Esophagus muscularis mucosa (tissue), 4 donors: ENCODE measurements at regions not wholly inside any gene's neighbourhood (a gene's known extent, or its start where the extent isn't known, plus 50 kb on each side); places are given as distances from the start of the nearest gene placed in this dataset.

Experiments
- DNase-seq: peaks from one replicate; pipeline ENCODE4 v3.0.0-alpha.2; 2017; ENCODE audit errors: extremely low spot score
- H3K27ac ChIP-seq, 4 donors: fragments of 200-600 bp; sonication (generic); replicated peaks in 1 of 4; 1 replicate in 3 of 4; 2 replicates in 1 of 4; pipeline ENCODE4 v1.5.1; 2016 to 2019; ENCODE audit warnings: mild to moderate bottlenecking in 1 of 4
- H3K27me3 ChIP-seq, 4 donors: fragments of 200-600 bp; sonication (generic); one replicate each; pipeline versions ENCODE4 v1.5.1 to v1.6.0; 2016 to 2019
- H3K36me3 ChIP-seq, 4 donors: fragments of 200-600 bp; sonication (generic); one replicate each; pipeline ENCODE4 v1.5.1; 2016 to 2019
- H3K4me1 ChIP-seq, 4 donors: fragments of 200-600 bp; sonication (generic); one replicate each; pipeline ENCODE4 v1.5.1; 2016 to 2019
- H3K4me3 ChIP-seq, 4 donors: fragments of 200-600 bp; sonication (generic); 1 replicate in 2 of 4; 2 replicates in 2 of 4; pipeline ENCODE4 v1.5.1; 2016 to 2019; ENCODE audit warnings: mild to moderate bottlenecking in 4 of 4, moderate library complexity in 1 of 4
- H3K9me3 ChIP-seq, 4 donors: fragments of 200-600 bp; sonication (generic); 1 replicate in 3 of 4; 2 replicates in 1 of 4; pipeline ENCODE4 v1.5.1; 2016 to 2019
- EP300 ChIP-seq: sonication (generic); formaldehyde crosslinking; IDR thresholded peaks from one replicate; pipeline ENCODE4 v1.6.1; 2017; ENCODE audit warnings: antibody characterized with exemption
- POLR2A ChIP-seq: fragments of 450-650 bp; IDR thresholded peaks from one replicate; pipeline ENCODE4 v1.6.1; 2017; ENCODE audit warnings: antibody characterized with exemption, moderate library complexity, mild to moderate bottlenecking, low read depth
- POLR2AphosphoS5 ChIP-seq, 2 donors: sonication (generic); formaldehyde crosslinking; IDR thresholded peaks; one replicate each; pipeline ENCODE4 v1.6.1; 2017; ENCODE audit warnings: antibody characterized with exemption in 2 of 2
- WGBS: methylation state at CpG from one replicate; pipeline ENCODE4 v1.1.5; 2018; 5-methylcytosine and 5-hydroxymethylcytosine counted together
- intact Hi-C: fragments of 100-400 bp; cut with DNase I; formaldehyde crosslinking; loops from one replicate; pipeline ENCODE4 v1.15.1; 2023
- TF ChIP-seq, protein P1 (sequence below), 3 experiments: fragments of 200-600 bp in 2 of 3; fragments of 450-650 bp in 1 of 3; sonication (generic) in 2 of 3; IDR thresholded peaks; one replicate each; pipeline ENCODE4 v1.5.1; 2017 to 2019; ENCODE audit warnings: antibody characterized with exemption in 3 of 3, mild to moderate bottlenecking in 2 of 3, moderate library complexity in 1 of 3

DNA sequence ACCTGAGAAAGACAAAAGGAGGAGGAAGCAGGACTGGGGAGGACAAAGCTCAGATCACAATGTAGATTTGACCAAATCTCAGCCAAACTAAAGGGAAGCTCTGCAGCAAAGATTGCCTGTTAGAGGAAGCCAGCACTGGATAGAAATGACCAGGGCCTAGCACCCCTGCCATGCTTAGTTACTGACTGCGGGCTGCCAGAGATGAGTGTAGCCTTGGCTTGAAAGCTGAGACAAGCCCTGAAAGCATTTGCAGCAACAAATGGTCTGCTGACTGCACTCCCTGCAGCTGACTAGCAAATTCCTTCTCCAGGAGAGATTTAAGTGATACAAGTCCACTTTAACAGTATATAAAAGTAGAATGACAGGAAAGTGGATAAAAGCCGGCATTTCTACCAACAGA lies 140.9 kb upstream of the CRIM1 start:
- intact Hi-C loops = no loop called here
- Histone ChIP-seq H3K27ac (no peak overlapping the region), H3K27me3 (no peaks in the 10 kb centered on the region), H3K4me3 (no peak overlapping the region), H3K36me3 (no peaks in the 10 kb centered on the region), H3K4me1 (no peaks in the 10 kb centered on the region), H3K9me3 (no peaks in the 10 kb centered on the region)
- WGBS = 57% methylated on average over 2 of the region's 2 CpGs
- no peak for TF ChIP-seq EP300
- TF ChIP-seq POLR2AphosphoS5 (IDR thresholded peaks at IDR 0.05) = no peak
- TF ChIP-seq, protein P1, sequence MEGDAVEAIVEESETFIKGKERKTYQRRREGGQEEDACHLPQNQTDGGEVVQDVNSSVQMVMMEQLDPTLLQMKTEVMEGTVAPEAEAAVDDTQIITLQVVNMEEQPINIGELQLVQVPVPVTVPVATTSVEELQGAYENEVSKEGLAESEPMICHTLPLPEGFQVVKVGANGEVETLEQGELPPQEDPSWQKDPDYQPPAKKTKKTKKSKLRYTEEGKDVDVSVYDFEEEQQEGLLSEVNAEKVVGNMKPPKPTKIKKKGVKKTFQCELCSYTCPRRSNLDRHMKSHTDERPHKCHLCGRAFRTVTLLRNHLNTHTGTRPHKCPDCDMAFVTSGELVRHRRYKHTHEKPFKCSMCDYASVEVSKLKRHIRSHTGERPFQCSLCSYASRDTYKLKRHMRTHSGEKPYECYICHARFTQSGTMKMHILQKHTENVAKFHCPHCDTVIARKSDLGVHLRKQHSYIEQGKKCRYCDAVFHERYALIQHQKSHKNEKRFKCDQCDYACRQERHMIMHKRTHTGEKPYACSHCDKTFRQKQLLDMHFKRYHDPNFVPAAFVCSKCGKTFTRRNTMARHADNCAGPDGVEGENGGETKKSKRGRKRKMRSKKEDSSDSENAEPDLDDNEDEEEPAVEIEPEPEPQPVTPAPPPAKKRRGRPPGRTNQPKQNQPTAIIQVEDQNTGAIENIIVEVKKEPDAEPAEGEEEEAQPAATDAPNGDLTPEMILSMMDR (IDR thresholded peaks at IDR 0.05) = no peak
- no peak for TF ChIP-seq POLR2A
- no peak for DNase-seq

DNA sequence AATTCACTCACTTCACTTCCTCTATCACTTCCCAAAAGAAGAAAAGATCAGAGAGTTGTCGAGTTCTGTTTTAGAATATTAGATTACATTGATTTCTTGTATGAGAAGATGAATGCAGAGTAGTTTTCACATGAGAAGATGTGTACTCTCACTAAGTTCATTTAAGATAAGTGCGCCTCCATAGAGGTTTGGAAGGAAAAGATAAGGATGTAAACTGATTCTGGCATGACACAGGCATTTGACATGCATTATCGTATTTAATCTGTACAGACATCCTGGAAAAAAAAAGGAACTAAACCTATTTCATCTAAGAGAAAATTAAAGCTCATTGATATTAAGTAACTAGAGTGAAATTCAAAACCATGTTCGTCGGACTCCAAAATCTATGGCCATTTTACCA lies 152.2 kb upstream of the CRIM1 start:
- Histone ChIP-seq H3K4me1 (no peaks in the 10 kb centered on the region), H3K27ac (no peak overlapping the region), H3K9me3 (peaks cover 0 to 10% (median 4%) of the 10 kb centered on the region in 4 donors), H3K36me3 (no peaks in the 10 kb centered on the region), H3K4me3 (no peak overlapping the region), H3K27me3 (no peaks in the 10 kb centered on the region)
- intact Hi-C loops = no loop called here
- WGBS = 86% methylated on average over 5 of the region's 5 CpGs
- no peak for DNase-seq
- TF ChIP-seq POLR2A = no peak
- TF ChIP-seq, protein P1 (IDR thresholded peaks at IDR 0.05) = no peak
- no peak for TF ChIP-seq POLR2AphosphoS5 (IDR thresholded peaks at IDR 0.05)
- no peak for TF ChIP-seq EP300

DNA sequence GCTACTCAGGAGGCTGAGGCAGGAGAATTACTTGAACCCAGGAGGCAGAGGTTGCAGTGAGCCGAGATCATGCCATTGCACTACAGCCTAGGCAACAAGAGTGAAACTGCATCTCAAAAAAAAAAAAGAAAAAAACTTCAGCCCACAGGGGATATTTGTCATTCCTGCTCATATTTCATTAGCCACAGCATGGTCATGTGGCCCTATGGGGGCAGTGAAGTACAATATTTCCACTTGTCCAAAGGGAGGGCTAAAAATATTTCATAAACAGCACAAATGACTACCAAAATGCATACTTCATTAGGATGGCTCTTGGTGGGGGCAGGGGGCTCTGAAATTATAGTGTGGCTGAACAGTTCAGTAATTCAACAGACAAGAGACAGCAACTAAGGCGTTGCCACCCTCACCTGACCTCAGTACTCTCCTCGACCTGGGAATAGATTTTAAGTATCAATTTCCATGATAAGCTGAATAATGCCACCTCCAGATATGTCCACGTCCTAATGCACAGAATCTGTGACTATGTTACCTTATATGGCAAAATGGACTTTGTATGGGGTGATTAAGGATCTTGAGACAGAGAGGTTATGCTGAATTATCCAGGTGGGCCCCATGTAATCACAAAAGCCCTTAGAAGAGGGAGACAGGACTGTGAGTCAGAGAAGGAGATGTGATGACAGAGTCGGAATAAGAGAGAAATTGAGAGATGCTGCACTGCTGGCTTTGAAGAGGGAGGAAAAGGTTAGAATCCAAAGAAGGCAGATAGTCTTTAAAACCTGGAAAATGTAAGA lies 158.2 kb upstream of the CRIM1 start:
- intact Hi-C loops = no loop called here
- H3K9me3 ChIP-seq = peaks cover 0 to 10% (median 4%) of the 10 kb centered on the region in 4 donors
- H3K36me3 ChIP-seq = no peaks in the 10 kb centered on the region
- no peaks in the 10 kb centered on the region for H3K27me3 ChIP-seq
- H3K4me3 ChIP-seq = no peak overlapping the region
- H3K27ac ChIP-seq = no peak overlapping the region
- no peak for DNase-seq
- WGBS = 79% methylated on average over 5 of the region's 5 CpGs
- TF ChIP-seq, protein P1 (IDR thresholded peaks at IDR 0.05) = no peak
- TF ChIP-seq POLR2A (no peak), POLR2AphosphoS5 (IDR thresholded peaks at IDR 0.05) (no peak), EP300 (no peak)
- no peaks in the 10 kb centered on the region for H3K4me1 ChIP-seq

DNA sequence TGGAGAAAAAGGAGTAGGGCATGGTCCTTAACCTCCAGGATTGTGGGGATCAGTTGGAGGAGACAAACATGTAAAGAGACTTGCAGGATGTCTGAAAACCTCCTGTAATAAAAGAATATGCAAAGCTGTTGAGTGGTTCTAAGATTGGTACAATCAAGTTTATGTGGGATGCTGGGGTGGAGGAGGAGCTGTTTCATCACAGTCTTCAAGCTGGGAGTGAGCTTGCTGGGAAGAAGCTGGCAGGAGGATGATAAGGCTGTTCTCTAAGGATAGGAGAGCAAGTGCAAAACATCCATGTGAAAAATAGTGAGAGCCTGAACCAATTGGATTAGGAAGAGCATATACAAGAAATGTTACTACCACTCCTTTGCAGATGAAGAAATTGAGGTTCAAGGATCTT lies 161.9 kb upstream of the CRIM1 start:
- intact Hi-C loops = no loop called here
- Histone ChIP-seq H3K4me1 (no peaks in the 10 kb centered on the region), H3K9me3 (no peaks in the 10 kb centered on the region), H3K27ac (no peak overlapping the region), H3K4me3 (no peak overlapping the region), H3K36me3 (no peaks in the 10 kb centered on the region), H3K27me3 (no peaks in the 10 kb centered on the region)
- TF ChIP-seq POLR2AphosphoS5 (IDR thresholded peaks at IDR 0.05) = no peak
- TF ChIP-seq POLR2A = no peak
- no peak for TF ChIP-seq EP300
- TF ChIP-seq, protein P1 (IDR thresholded peaks at IDR 0.05) = no peak
- no peak for DNase-seq

DNA sequence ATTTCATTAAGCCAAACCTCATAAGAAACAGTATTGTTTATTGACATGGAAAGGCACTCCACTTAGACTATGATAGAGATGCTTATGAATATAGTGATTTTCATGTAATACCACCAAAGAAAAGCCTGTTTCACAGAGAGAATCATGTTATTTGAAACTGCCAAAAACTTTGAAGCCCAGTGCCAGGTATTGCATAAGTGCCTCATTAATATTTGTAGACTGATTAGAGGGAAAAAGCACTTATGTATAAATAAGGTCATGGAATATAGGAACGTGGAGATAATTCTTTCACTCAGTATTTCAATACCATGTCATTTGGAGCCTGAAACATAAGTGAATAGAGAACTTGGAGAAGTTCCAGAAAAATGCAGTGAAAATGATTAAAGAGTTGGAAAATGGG lies 162.6 kb upstream of the CRIM1 start:
- no peaks in the 10 kb centered on the region for H3K27me3 ChIP-seq
- 31% methylated on average over 1 of the region's 1 CpG for WGBS
- no peaks in the 10 kb centered on the region for H3K36me3 ChIP-seq
- no peaks in the 10 kb centered on the region for H3K4me1 ChIP-seq
- H3K4me3 ChIP-seq = no peak overlapping the region
- TF ChIP-seq, protein P1 (IDR thresholded peaks at IDR 0.05) = no peak
- TF ChIP-seq POLR2AphosphoS5 (IDR thresholded peaks at IDR 0.05) = no peak
- no peak for TF ChIP-seq EP300
- no peak for TF ChIP-seq POLR2A
- intact Hi-C loops = no loop called here
- H3K9me3 ChIP-seq = no peaks in the 10 kb centered on the region
- no peak overlapping the region for H3K27ac ChIP-seq
- no peak for DNase-seq
